OCI-LY1 (cell line): ENCODE measurements at regions not wholly inside any gene's neighbourhood (a gene's known extent, or its start where the extent isn't known, plus 50 kb on each side); places are given as distances from the start of the nearest gene placed in this dataset.
"Not testable (repeated sequence)": the region's sequence is repeated elsewhere in the genome, so short reads cannot be mapped to it uniquely, and the experiment has no call there.

Experiments used
- H2AFZ ChIP-seq: fragments of 200-600 bp; sonication (generic), shearing (Covaris generic); 2 replicates; pipeline ENCODE4 v1.6.0; 2014; ENCODE audit warnings: antibody characterized with exemption, mild to moderate bottlenecking, low read length
- H3F3A ChIP-seq: fragments of 200-600 bp; sonication (generic), shearing (Covaris generic); 2 replicates; pipeline ENCODE4 v1.6.0; 2014; ENCODE audit warnings: mild to moderate bottlenecking, antibody characterized with exemption, low read length, moderate library complexity; ENCODE audit not compliant: insufficient read depth
- H3K27ac ChIP-seq: fragments of 200-600 bp; sonication (generic); 2 replicates; pipeline ENCODE4 v1.5.1; 2014; ENCODE audit warnings: low read length, mixed run types, mild to moderate bottlenecking, low read depth; ENCODE audit not compliant: poor library complexity, severe bottlenecking
- H3K27me3 ChIP-seq: fragments of 200-600 bp; sonication (generic); 2 replicates; pipeline ENCODE4 v1.6.0; 2014; ENCODE audit warnings: antibody characterized with exemption, mild to moderate bottlenecking, low read length, moderate library complexity; ENCODE audit not compliant: insufficient read depth
- H3K36me3 ChIP-seq: fragments of 200-600 bp; sonication (generic); 2 replicates; pipeline ENCODE4 v1.6.1; 2014; ENCODE audit warnings: mild to moderate bottlenecking, antibody characterized with exemption, low read length, moderate library complexity, mixed read lengths; ENCODE audit not compliant: insufficient read depth
- H3K4me1 ChIP-seq: fragments of 200-600 bp; sonication (generic); 2 replicates; pipeline ENCODE4 v1.5.1; 2014; ENCODE audit warnings: mild to moderate bottlenecking, low read length, moderate library complexity; ENCODE audit not compliant: insufficient read depth, severe bottlenecking
- H3K4me2 ChIP-seq: fragments of 200-600 bp; sonication (generic), shearing (Covaris generic); 2 replicates; pipeline ENCODE4 v1.6.1; 2014; ENCODE audit warnings: low read length
- H3K4me3 ChIP-seq: fragments of 200-600 bp; sonication (generic); 2 replicates; pipeline ENCODE4 v1.5.1; 2014; ENCODE audit warnings: low read length, low read depth, mild to moderate bottlenecking, mixed read lengths; ENCODE audit not compliant: poor library complexity, severe bottlenecking
- H3K79me2 ChIP-seq: fragments of 200-600 bp; shearing (Covaris generic); 2 replicates; pipeline ENCODE4 v1.6.1; 2016; ENCODE audit warnings: mixed run types, low read length, mixed read lengths; ENCODE audit not compliant: insufficient read depth
- H3K9ac ChIP-seq: fragments of 200-600 bp; sonication (generic), shearing (Covaris generic); 2 replicates; pipeline ENCODE4 v1.6.1; 2014; ENCODE audit warnings: mild to moderate bottlenecking, low read length, mixed read lengths
- H3K9me2 ChIP-seq: fragments of 200-600 bp; sonication (generic), shearing (Covaris generic); 2 replicates; pipeline ENCODE4 v1.6.1; 2014; ENCODE audit warnings: low read depth, mild to moderate bottlenecking, low read length, mixed read lengths
- H3K9me3 ChIP-seq: fragments of 200-600 bp; shearing (Covaris generic); 2 replicates; pipeline ENCODE4 v1.6.1; 2014; ENCODE audit warnings: low read length, mixed read lengths
- H4K20me1 ChIP-seq: fragments of 200-600 bp; sonication (generic), shearing (Covaris generic); 2 replicates; pipeline ENCODE4 v1.6.0; 2016; ENCODE audit warnings: mild to moderate bottlenecking, low read length; ENCODE audit not compliant: insufficient read depth
- EZH2 ChIP-seq: fragments of 200-600 bp; sonication (generic), shearing (Covaris generic); IDR thresholded peaks from 2 replicates; pipeline ENCODE4 v1.8.0; 2017; ENCODE audit warnings: borderline replicate concordance, mixed run types, mild to moderate bottlenecking, antibody characterized with exemption, low read length, moderate library complexity, mixed read lengths
- TF ChIP-seq, protein P1 (sequence below): fragments of 200-600 bp; sonication (generic), shearing (Covaris generic); IDR thresholded peaks from 2 replicates; pipeline ENCODE4 v1.5.1; 2017; ENCODE audit warnings: mild to moderate bottlenecking, antibody characterized with exemption, low read length, moderate library complexity, mixed read lengths

- Histone ChIP-seq H3K27ac (no peak overlapping the region), H3K9ac (no peak overlapping the region), H3K4me1 (no peaks in the 10 kb centered on the region), H3K4me2 (no peak overlapping the region), H3F3A (no peaks in the 10 kb centered on the region), H4K20me1 (no peaks in the 10 kb centered on the region), H3K79me2 (no peaks in the 10 kb centered on the region), H3K36me3 (no peaks in the 10 kb centered on the region), H3K27me3 (no peaks in the 10 kb centered on the region), H3K4me3 (no peak overlapping the region), H3K9me3 (no peaks in the 10 kb centered on the region), H3K9me2 (no peaks in the 10 kb centered on the region), H2AFZ (no peak overlapping the region)
- TF ChIP-seq EZH2: no peak
- TF ChIP-seq, protein P1, sequence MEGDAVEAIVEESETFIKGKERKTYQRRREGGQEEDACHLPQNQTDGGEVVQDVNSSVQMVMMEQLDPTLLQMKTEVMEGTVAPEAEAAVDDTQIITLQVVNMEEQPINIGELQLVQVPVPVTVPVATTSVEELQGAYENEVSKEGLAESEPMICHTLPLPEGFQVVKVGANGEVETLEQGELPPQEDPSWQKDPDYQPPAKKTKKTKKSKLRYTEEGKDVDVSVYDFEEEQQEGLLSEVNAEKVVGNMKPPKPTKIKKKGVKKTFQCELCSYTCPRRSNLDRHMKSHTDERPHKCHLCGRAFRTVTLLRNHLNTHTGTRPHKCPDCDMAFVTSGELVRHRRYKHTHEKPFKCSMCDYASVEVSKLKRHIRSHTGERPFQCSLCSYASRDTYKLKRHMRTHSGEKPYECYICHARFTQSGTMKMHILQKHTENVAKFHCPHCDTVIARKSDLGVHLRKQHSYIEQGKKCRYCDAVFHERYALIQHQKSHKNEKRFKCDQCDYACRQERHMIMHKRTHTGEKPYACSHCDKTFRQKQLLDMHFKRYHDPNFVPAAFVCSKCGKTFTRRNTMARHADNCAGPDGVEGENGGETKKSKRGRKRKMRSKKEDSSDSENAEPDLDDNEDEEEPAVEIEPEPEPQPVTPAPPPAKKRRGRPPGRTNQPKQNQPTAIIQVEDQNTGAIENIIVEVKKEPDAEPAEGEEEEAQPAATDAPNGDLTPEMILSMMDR: no peak
These were observed 406.2 kb upstream of the NOX3 start for GRCh38 chr6:155861821-155862220.

DNA sequence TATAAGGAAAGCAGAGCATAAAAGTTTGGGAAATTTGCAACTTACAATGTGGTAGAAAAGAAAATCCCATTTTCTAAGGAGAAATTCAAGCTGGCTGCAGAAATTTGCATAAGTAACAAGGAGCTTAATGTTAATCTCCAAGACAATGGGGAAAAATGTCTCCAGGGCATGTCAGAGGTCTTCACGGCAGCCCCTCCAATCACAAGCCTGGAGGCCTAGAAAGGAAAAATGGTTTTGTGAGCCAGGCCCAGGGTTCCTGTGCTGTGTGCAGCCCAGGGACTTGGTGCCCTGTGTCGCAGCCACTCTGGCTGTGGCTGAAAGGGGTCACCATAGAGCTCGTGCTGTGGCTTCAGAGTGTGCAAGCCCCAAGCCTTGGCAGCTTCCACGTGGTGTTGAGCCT lies 403.3 kb upstream of the NOX3 start:
- not testable (repeated sequence) for H3K9me3 ChIP-seq, H4K20me1 ChIP-seq, H3K9ac ChIP-seq, H3K4me1 ChIP-seq, H3K79me2 ChIP-seq, H2AFZ ChIP-seq, H3K9me2 ChIP-seq, H3K27me3 ChIP-seq, H3K4me3 ChIP-seq, H3K27ac ChIP-seq, H3K36me3 ChIP-seq, H3K4me2 ChIP-seq, H3F3A ChIP-seq

DNA sequence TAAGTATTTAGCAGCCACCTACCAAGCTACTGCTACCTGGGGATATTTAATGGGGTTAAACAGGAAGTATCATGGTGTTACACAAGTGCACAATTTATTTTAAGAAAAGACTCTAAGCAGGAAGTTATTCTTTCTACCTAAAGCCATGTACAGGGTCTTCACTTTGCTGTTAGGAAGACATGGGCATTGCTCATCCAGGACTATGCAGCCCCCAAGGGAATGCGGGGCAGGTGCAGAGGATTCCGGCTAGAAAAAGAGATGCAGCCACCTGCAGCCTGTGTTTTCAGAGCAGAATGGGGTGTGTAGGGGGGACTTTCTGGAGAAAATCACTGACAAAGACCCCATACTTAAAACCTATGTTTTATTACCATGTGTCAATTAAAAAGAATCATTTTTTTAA lies 399.1 kb upstream of the NOX3 start:
- Histone ChIP-seq H3K9me3 (no peaks in the 10 kb centered on the region), H3K4me1 (no peaks in the 10 kb centered on the region), H3K9me2 (no peaks in the 10 kb centered on the region), H3F3A (no peaks in the 10 kb centered on the region), H2AFZ (no peak overlapping the region), H4K20me1 (no peaks in the 10 kb centered on the region), H3K27ac (no peak overlapping the region), H3K4me2 (no peak overlapping the region), H3K27me3 (no peaks in the 10 kb centered on the region), H3K36me3 (no peaks in the 10 kb centered on the region), H3K4me3 (no peak overlapping the region), H3K9ac (no peak overlapping the region), H3K79me2 (no peaks in the 10 kb centered on the region)
- no peak for TF ChIP-seq EZH2
- TF ChIP-seq, protein P1: no peak

GRCh38 chr6:155853011-155853410 lies 397.4 kb upstream of the NOX3 start:
- H3K9me2 ChIP-seq: no peaks in the 10 kb centered on the region
- no peak overlapping the region for H3K9ac ChIP-seq
- H3K9me3 ChIP-seq: no peaks in the 10 kb centered on the region
- H2AFZ ChIP-seq: no peak overlapping the region
- no peak overlapping the region for H3K27ac ChIP-seq
- H3K4me3 ChIP-seq: no peak overlapping the region
- no peak overlapping the region for H3K4me2 ChIP-seq
- H3K4me1 ChIP-seq: no peaks in the 10 kb centered on the region
- no peaks in the 10 kb centered on the region for H4K20me1 ChIP-seq
- no peaks in the 10 kb centered on the region for H3K27me3 ChIP-seq
- no peaks in the 10 kb centered on the region for H3F3A ChIP-seq
- H3K36me3 ChIP-seq: no peaks in the 10 kb centered on the region
- TF ChIP-seq EZH2: no peak
- TF ChIP-seq, protein P1: no peak
- no peaks in the 10 kb centered on the region for H3K79me2 ChIP-seq
